Erythroblast (primary cell): ENCODE measurements at regions not wholly inside any gene's neighbourhood (a gene's known extent, or its start where the extent isn't known, plus 50 kb on each side); places are given as distances from the start of the nearest gene placed in this dataset.
"Not testable (repeated sequence)": the region's sequence is repeated elsewhere in the genome, so short reads cannot be mapped to it uniquely, and the experiment has no call there.

Experiments used
- DNase-seq, 2 experiments: peaks; one replicate each; lab custom pipeline; 2025; lab: John Stamatoyannopoulos, UW
- GATA1 ChIP-seq: IDR thresholded peaks from 2 replicates; pipeline ENCODE4 v1.6.1; 2011; ENCODE audit warnings: low read depth, mild to moderate bottlenecking, control low read depth, low read length, moderate library complexity
- POLR2A ChIP-seq: IDR thresholded peaks from 2 replicates; pipeline ENCODE4 v1.6.1; 2011; ENCODE audit warnings: mild to moderate bottlenecking, low read length

- no peak for DNase-seq
- no peak for TF ChIP-seq POLR2A
- TF ChIP-seq GATA1 = no peak
Observed at GRCh38 chr6:101069191-101069795, 188.2 kb upstream of the ASCC3 start.

- DNase-seq = no peak
- TF ChIP-seq POLR2A = no peak
- no peak for TF ChIP-seq GATA1
Observed at GRCh38 chr6:101070044-101070608, 189.0 kb upstream of the ASCC3 start.

GRCh38 chr6:101077344-101077743 lies 196.2 kb upstream of the ASCC3 start:
- DNase-seq = no peak
- TF ChIP-seq POLR2A = no peak
- TF ChIP-seq GATA1 = no peak

- TF ChIP-seq POLR2A = no peak
- no peak for DNase-seq
Observed at GRCh38 chr6:101079696-101080270, 198.7 kb upstream of the ASCC3 start.

- DNase-seq = no peak
- TF ChIP-seq GATA1 (no peak), POLR2A (no peak)
Observed at GRCh38 chr6:101080597-101080996, 199.5 kb upstream of the ASCC3 start.

GRCh38 chr6:101083533-101084175 lies 202.5 kb upstream of the ASCC3 start:
- no peak for DNase-seq
- TF ChIP-seq GATA1 (no peak), POLR2A (no peak)

- no peak for DNase-seq
Observed at GRCh38 chr6:101085327-101085726, 204.2 kb upstream of the ASCC3 start.

GRCh38 chr6:101086473-101086872 lies 205.3 kb upstream of the ASCC3 start:
- DNase-seq = no peak
- TF ChIP-seq POLR2A (no peak), GATA1 (no peak)

More at GRCh38 chr6:101085327-101085726, 204.2 kb upstream of the ASCC3 start:
- TF ChIP-seq POLR2A = no peak
- no peak for TF ChIP-seq GATA1

GRCh38 chr6:101088594-101088993 lies 207.5 kb upstream of the ASCC3 start:
- no peak for DNase-seq
- no peak for TF ChIP-seq GATA1
- TF ChIP-seq POLR2A = no peak

GRCh38 chr6:101089640-101090039 lies 208.5 kb upstream of the ASCC3 start:
- TF ChIP-seq POLR2A = no peak
- no peak for TF ChIP-seq GATA1
- no peak for DNase-seq

- DNase-seq = no peak
- no peak for TF ChIP-seq GATA1
- no peak for TF ChIP-seq POLR2A
Observed at GRCh38 chr6:101090281-101090680, 209.2 kb upstream of the ASCC3 start.

GRCh38 chr6:101098605-101099004 lies 217.5 kb upstream of the ASCC3 start:
- not testable (repeated sequence) for DNase-seq

GRCh38 chr6:101102702-101103101 lies 221.6 kb upstream of the ASCC3 start:
- no peak for DNase-seq
- TF ChIP-seq GATA1 (no peak), POLR2A (no peak)

GRCh38 chr6:101108286-101108685 lies 227.2 kb upstream of the ASCC3 start:
- TF ChIP-seq GATA1 = no peak
- TF ChIP-seq POLR2A = no peak
- no peak for DNase-seq

- TF ChIP-seq POLR2A (no peak), GATA1 (no peak)
- DNase-seq = no peak
Observed at GRCh38 chr6:101110814-101111213, 229.7 kb upstream of the ASCC3 start.
